ENCODE measurements at regions not wholly inside any gene's neighbourhood (a gene's known extent, or its start where the extent isn't known, plus 50 kb on each side); places are given as distances from the start of the nearest gene placed in this dataset.

GRCh38 chr1:82181846-82182245 is 381.1 kb downstream of the ADGRL2 start:
- Histone ChIP-seq H3K27me3 (no peaks in the 10 kb centered on the region), H3K9me3 (no peaks in the 10 kb centered on the region), H3K36me3 (no peaks in the 10 kb centered on the region), H3K4me1 (no peaks in the 10 kb centered on the region), H3K27ac (no peak overlapping the region), H3K4me3 (no peak overlapping the region)
- intact Hi-C loops (cut with DNase I; ENCODE audit: low total_unique reads) = no loop called here
- DNase-seq (no peak), ATAC-seq (no peak)
- in situ Hi-C loops (cut with MboI; ENCODE audit: low sequenced_read_pairs in 4 of 4) = no loop called here
- no peak for TF ChIP-seq CTCF (IDR thresholded peaks at IDR 0.05 in 4 of 5, conservative IDR thresholded peaks at IDR 0.05 in 1 of 5)
- no peak for TF ChIP-seq POLR2A (IDR thresholded peaks at IDR 0.05)

GRCh38 chr1:82179131-82179530 is 378.4 kb downstream of the ADGRL2 start:
- H3K4me3 ChIP-seq = no peak overlapping the region
- H3K27me3 ChIP-seq = no peaks in the 10 kb centered on the region
- TF ChIP-seq CTCF (IDR thresholded peaks at IDR 0.05 in 4 of 5, conservative IDR thresholded peaks at IDR 0.05 in 1 of 5) (no peak), POLR2A (IDR thresholded peaks at IDR 0.05) (no peak)
- no peaks in the 10 kb centered on the region for H3K4me1 ChIP-seq
- ATAC-seq (no peak), DNase-seq (no peak)
- in situ Hi-C loops (cut with MboI; ENCODE audit: low sequenced_read_pairs in 4 of 4) = no loop called here
- H3K27ac ChIP-seq = no peak overlapping the region
- H3K9me3 ChIP-seq = no peaks in the 10 kb centered on the region
- intact Hi-C loops (cut with DNase I; ENCODE audit: low total_unique reads) = no loop called here
- H3K36me3 ChIP-seq = no peaks in the 10 kb centered on the region

GRCh38 chr1:82177192-82177591 is 376.5 kb downstream of the ADGRL2 start:
- Histone ChIP-seq H3K36me3 (no peaks in the 10 kb centered on the region), H3K4me1 (no peaks in the 10 kb centered on the region), H3K27me3 (no peaks in the 10 kb centered on the region), H3K27ac (no peak overlapping the region), H3K9me3 (no peaks in the 10 kb centered on the region), H3K4me3 (no peak overlapping the region)
- DNase-seq = no peak
- ATAC-seq = no peak
- no peak for TF ChIP-seq CTCF (IDR thresholded peaks at IDR 0.05 in 4 of 5, conservative IDR thresholded peaks at IDR 0.05 in 1 of 5)
- no peak for TF ChIP-seq POLR2A (IDR thresholded peaks at IDR 0.05)
- in situ Hi-C loops (cut with MboI; ENCODE audit: low sequenced_read_pairs in 4 of 4) = no loop called here
- intact Hi-C loops (cut with DNase I; ENCODE audit: low total_unique reads) = no loop called here

GRCh38 chr1:82171955-82172354 is 371.2 kb downstream of the ADGRL2 start:
- intact Hi-C loops (cut with DNase I; ENCODE audit: low total_unique reads) = no loop called here
- no peak for ATAC-seq
- TF ChIP-seq CTCF (IDR thresholded peaks at IDR 0.05 in 4 of 5, conservative IDR thresholded peaks at IDR 0.05 in 1 of 5) (no peak), POLR2A (IDR thresholded peaks at IDR 0.05) (no peak)

GRCh38 chr1:82168482-82168881 is 367.7 kb downstream of the ADGRL2 start:
- no peaks in the 10 kb centered on the region for H3K27me3 ChIP-seq
- DNase-seq (no peak), ATAC-seq (no peak)
- H3K9me3 ChIP-seq = no peaks in the 10 kb centered on the region
- intact Hi-C loops (cut with DNase I; ENCODE audit: low total_unique reads) (no loop called here), in situ Hi-C loops (cut with MboI; ENCODE audit: low sequenced_read_pairs in 4 of 4) (no loop called here)
- no peaks in the 10 kb centered on the region for H3K4me1 ChIP-seq
- H3K27ac ChIP-seq = no peak overlapping the region
- no peak for TF ChIP-seq CTCF (IDR thresholded peaks at IDR 0.05 in 4 of 5, conservative IDR thresholded peaks at IDR 0.05 in 1 of 5)
- no peak for TF ChIP-seq POLR2A (IDR thresholded peaks at IDR 0.05)
- H3K4me3 ChIP-seq = no peak overlapping the region
- H3K36me3 ChIP-seq = no peaks in the 10 kb centered on the region

More at GRCh38 chr1:82171955-82172354, 371.2 kb downstream of the ADGRL2 start:
- DNase-seq = no peak
- in situ Hi-C loops (cut with MboI; ENCODE audit: low sequenced_read_pairs in 4 of 4) = no loop called here
- no peak overlapping the region for H3K27ac ChIP-seq
- no peaks in the 10 kb centered on the region for H3K36me3 ChIP-seq
- H3K4me1 ChIP-seq = no peaks in the 10 kb centered on the region
- H3K4me3 ChIP-seq = no peak overlapping the region
- no peaks in the 10 kb centered on the region for H3K27me3 ChIP-seq
- no peaks in the 10 kb centered on the region for H3K9me3 ChIP-seq

Data from gastrocnemius medialis (tissue), 4 donors.